ENCODE measurements at regions not wholly inside any gene's neighbourhood (a gene's known extent, or its start where the extent isn't known, plus 50 kb on each side); places are given as distances from the start of the nearest gene placed in this dataset.

DNA sequence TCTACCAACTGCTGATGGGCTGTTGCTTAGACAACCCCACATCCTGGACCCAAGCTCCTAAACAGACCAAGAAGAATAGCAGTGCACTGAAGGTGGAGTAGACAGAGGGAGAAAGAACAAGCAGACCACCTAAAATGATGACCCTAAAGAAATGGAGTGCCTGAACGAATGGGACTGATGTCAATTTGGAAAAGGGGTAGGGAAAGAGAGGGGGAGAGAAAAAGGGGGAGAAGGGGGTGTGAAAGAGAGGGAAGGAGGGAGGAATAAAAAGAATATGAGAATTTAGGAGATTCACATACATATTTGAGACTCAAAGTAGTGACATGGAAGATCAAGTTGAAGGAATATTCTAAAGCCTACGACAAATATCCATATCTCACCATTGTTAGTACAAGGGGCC is 144.4 kb upstream of the DUSP10 start:
- Histone ChIP-seq H3K36me3 (no peaks in the 10 kb centered on the region), H3K27me3 (ENCODE audit: insufficient read depth, low read depth, severe bottlenecking) (no peaks in the 10 kb centered on the region), H3K4me3 (ENCODE audit: low read depth, low read length) (no peak overlapping the region), H3K9me3 (ENCODE audit: severe bottlenecking) (no peaks in the 10 kb centered on the region), H3K27ac (no peak overlapping the region)
- TF ChIP-seq, protein P1, sequence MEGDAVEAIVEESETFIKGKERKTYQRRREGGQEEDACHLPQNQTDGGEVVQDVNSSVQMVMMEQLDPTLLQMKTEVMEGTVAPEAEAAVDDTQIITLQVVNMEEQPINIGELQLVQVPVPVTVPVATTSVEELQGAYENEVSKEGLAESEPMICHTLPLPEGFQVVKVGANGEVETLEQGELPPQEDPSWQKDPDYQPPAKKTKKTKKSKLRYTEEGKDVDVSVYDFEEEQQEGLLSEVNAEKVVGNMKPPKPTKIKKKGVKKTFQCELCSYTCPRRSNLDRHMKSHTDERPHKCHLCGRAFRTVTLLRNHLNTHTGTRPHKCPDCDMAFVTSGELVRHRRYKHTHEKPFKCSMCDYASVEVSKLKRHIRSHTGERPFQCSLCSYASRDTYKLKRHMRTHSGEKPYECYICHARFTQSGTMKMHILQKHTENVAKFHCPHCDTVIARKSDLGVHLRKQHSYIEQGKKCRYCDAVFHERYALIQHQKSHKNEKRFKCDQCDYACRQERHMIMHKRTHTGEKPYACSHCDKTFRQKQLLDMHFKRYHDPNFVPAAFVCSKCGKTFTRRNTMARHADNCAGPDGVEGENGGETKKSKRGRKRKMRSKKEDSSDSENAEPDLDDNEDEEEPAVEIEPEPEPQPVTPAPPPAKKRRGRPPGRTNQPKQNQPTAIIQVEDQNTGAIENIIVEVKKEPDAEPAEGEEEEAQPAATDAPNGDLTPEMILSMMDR (IDR thresholded peaks at IDR 0.05; ENCODE audit: low read depth, low read length), result no peak
- no peak for DNase-seq

DNA sequence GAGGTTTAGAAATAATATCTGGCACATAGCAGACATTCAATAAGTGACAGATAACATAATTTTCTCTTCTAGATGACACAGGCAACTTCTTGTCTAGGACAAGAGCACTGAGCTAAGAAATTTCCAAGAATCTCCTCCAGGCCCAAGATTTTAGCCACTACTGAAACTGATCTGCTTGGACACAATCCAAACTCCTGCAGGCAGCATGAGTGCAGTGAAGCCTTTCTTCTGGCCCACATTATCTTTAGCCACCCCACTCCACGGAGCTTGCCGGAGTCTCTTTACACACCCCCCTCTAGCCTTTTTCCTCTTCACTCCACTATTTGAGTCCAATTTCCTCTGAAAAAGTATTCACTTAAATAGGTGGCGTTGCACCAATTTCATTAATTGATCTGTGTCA is 142.9 kb upstream of the DUSP10 start:
- Histone ChIP-seq H3K36me3 (no peaks in the 10 kb centered on the region), H3K4me3 (ENCODE audit: low read depth, low read length) (no peak overlapping the region), H3K27ac (no peak overlapping the region), H3K27me3 (ENCODE audit: insufficient read depth, low read depth, severe bottlenecking) (no peaks in the 10 kb centered on the region), H3K9me3 (ENCODE audit: severe bottlenecking) (no peaks in the 10 kb centered on the region)
- no peak for DNase-seq
- TF ChIP-seq, protein P1 (IDR thresholded peaks at IDR 0.05; ENCODE audit: low read depth, low read length), result no peak

DNA sequence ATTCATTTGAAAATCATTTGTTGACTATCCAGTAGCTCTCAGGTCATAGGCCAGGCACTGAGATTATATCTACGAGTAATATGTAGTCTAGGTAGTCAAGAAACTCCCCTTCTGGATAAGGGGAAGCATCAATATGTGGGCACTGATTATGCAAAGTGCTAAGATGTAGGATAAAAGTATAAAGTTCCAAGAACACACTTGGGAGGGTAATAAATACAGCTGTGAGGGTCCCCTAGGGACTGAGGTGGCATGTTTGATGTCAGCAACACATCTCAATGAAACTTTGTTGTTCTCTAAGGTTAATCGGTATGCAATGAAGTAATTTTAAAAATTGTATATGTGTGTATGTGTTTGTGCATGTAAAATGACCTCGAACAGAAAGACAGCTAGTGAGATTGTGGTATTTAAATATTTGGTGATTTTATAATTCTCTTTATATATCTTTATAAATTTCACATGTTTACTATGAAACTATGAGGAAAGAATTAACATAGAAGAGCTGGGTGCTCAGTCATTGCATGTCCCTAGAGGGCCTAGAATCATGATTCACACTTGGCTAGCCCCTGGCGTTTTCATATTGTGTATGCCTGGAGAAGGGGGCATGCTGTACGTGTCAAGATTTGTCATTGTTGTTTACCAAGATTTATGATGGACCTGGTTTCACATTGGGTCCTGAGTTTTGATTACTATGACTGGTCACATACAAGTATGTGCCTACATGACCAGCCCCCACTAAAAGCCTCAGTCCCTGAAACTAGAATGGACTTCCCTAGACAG is 140.1 kb upstream of the DUSP10 start:
- no peaks in the 10 kb centered on the region for H3K9me3 ChIP-seq (ENCODE audit: severe bottlenecking)
- H3K36me3 ChIP-seq, result no peaks in the 10 kb centered on the region
- no peaks in the 10 kb centered on the region for H3K27me3 ChIP-seq (ENCODE audit: insufficient read depth, low read depth, severe bottlenecking)
- no peak overlapping the region for H3K4me3 ChIP-seq (ENCODE audit: low read depth, low read length)
- H3K27ac ChIP-seq, result no peak overlapping the region
- TF ChIP-seq, protein P1 (IDR thresholded peaks at IDR 0.05; ENCODE audit: low read depth, low read length), result no peak
- DNase-seq, result no peak

DNA sequence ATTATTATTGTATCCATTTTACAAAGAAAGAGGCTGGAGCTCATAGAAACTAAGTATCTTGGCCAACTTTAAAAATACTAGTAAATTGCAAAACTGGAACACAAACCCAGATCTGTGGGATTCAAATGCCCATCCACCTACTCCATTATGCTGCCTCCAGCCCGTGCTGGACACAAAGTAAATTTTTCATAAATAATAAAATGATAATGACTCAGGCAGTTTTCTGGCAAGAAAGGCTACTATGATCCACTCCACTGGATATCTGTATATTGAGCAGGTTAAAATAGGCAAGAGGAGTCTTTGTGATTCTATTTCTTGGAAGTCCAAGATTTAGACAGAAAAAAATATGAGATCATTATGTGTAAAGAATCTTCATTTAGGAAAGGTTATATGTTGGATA is 138.3 kb upstream of the DUSP10 start:
- H3K27ac ChIP-seq, result no peak overlapping the region

DNA sequence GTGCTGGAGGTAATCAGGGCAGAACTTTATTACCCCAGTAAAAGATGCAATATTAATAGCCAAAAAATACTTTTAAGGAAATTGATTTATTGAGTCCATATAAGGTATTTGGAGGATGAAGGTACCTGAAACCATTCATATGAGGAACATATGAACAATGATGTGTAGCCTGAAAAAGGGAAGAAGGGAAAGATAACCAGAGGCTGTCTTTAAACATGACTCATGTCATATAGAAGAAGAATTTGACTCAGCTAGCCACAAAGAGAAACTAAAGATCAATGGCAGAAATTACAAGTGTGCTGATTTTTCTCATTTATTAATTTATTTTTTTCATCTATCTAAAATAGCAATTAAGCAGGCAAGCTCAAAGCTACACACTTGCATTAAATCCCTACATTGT is 136.2 kb upstream of the DUSP10 start:
- DNase-seq, result no peak
- H3K36me3 ChIP-seq, result no peaks in the 10 kb centered on the region
- H3K27ac ChIP-seq, result no peak overlapping the region
- TF ChIP-seq, protein P1 (IDR thresholded peaks at IDR 0.05; ENCODE audit: low read depth, low read length), result no peak
- H3K27me3 ChIP-seq (ENCODE audit: insufficient read depth, low read depth, severe bottlenecking), result no peaks in the 10 kb centered on the region
- no peaks in the 10 kb centered on the region for H3K9me3 ChIP-seq (ENCODE audit: severe bottlenecking)
- no peak overlapping the region for H3K4me3 ChIP-seq (ENCODE audit: low read depth, low read length)

More for the DNA sequence above, 138.3 kb upstream of the DUSP10 start:
- no peaks in the 10 kb centered on the region for H3K36me3 ChIP-seq
- TF ChIP-seq, protein P1 (IDR thresholded peaks at IDR 0.05; ENCODE audit: low read depth, low read length), result no peak
- no peak for DNase-seq
- no peaks in the 10 kb centered on the region for H3K27me3 ChIP-seq (ENCODE audit: insufficient read depth, low read depth, severe bottlenecking)
- no peak overlapping the region for H3K4me3 ChIP-seq (ENCODE audit: low read depth, low read length)
- no peaks in the 10 kb centered on the region for H3K9me3 ChIP-seq (ENCODE audit: severe bottlenecking)

DNA sequence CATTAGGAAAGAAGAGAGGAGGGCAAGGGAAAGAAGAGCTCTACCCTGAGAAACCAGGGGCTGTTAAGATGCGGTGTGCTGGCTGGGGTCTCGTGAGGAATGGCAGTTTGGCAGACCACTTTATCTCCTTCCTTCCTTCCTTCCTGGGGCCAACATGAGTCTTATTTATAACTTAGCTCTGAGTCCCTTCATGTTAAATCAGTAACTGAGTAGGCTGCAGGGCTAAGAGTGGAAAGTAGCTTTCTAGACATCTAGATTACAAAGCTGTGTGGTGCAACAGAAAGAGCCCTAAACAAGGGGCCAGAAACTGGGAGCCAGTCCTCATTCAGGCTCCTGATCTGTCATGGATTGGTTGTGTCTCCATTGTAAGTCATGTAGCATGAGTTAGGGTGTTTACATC is 135.4 kb upstream of the DUSP10 start:
- H3K36me3 ChIP-seq, result no peaks in the 10 kb centered on the region
- TF ChIP-seq, protein P1 (IDR thresholded peaks at IDR 0.05; ENCODE audit: low read depth, low read length), result no peak
- H3K27ac ChIP-seq, result no peak overlapping the region
- no peaks in the 10 kb centered on the region for H3K9me3 ChIP-seq (ENCODE audit: severe bottlenecking)
- no peak for DNase-seq
- H3K4me3 ChIP-seq (ENCODE audit: low read depth, low read length), result no peak overlapping the region
- no peaks in the 10 kb centered on the region for H3K27me3 ChIP-seq (ENCODE audit: insufficient read depth, low read depth, severe bottlenecking)
